Stimulated activated CD4-positive, alpha-beta T cell treated with anti-CD3 and anti-CD28 coated beads, Interleukin-4, amount 100 ng/mL, for 4 hours (primary cell): ENCODE measurements at regions not wholly inside any gene's neighbourhood (a gene's known extent, or its start where the extent isn't known, plus 50 kb on each side); places are given as distances from the start of the nearest gene placed in this dataset.

ENCODE experiments used
- DNase-seq, 2 experiments: peaks; one replicate each; pipeline ENCODE4 v3.0.0-alpha.2; 2020

DNA sequence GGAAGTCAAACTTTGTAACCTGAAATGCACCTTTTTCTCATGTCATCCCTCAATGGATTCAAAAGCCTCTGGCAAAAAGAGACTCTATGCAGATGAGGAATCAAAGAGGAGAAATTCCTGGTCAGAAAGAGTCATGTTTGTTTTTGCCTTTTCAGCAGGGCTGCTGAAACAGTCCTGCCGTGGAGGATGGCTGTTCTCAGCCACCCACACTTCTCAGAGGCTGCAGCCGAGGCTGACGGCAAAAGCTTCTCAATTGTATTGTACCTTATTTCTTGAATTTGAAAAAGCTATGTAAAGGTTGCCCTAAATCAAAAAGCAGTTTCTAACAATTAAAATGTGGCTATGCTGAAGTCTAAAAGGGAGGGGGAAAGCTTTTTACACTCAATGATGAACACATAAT lies 385.3 kb downstream of the KCTD12 start:
- no peak for DNase-seq

DNA sequence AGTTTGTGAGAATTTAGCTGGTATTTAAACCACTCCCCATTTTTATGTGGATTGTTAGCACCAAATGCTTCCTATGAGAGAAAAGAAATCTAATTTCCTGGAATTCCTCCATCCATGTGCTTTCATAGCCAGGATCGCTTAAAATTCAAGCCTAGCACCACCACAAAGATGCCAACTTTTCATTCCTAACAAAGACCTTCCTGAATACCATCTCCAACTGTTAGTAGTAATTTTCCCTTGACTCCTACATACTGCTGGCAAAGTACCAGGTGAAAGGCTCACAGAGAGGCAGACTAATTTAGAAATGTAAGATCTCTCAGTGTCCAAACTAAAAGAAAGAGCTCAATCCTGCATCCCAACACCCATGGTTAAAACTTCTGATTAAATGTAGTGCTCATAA lies 386.3 kb downstream of the KCTD12 start:
- DNase-seq: no peak

DNA sequence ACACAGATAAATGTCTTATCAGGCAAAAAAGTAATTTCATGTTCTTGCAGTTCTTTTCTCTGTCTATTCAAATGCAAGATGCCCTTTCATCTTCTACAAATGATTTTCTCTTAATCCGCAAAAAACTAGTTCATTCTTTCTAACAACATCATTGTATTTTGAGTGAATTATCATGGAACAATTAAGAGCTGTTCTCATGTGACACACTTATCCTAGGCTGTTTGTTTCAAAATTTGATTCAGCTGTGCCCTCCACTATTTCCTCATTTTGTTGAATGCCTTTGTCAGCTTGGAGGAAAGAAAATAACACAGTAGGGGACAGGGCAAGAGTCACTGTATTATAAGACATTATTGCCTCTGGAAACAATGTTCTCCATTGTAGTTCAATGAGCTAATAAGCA lies 396.9 kb downstream of the KCTD12 start:
- DNase-seq: no peak

DNA sequence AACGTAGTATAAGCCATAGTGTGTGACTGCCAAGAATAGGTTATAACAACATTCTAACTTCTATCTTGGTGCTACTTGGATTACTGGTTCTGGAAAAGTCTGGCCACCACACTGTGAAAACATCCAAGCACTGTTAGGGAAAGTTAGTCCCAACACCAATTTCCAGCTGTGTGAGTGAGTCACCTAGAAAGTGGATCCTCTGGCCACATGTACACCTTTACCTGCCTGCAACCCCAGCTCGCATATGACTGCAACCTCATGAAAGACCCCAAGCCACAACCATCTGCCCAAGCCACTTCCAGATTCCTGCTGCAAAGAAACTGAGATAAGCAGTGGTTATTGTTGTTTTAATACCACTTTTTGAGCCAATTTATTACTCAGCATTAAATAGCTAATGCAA lies 404.5 kb downstream of the KCTD12 start:
- DNase-seq: no peak

DNA sequence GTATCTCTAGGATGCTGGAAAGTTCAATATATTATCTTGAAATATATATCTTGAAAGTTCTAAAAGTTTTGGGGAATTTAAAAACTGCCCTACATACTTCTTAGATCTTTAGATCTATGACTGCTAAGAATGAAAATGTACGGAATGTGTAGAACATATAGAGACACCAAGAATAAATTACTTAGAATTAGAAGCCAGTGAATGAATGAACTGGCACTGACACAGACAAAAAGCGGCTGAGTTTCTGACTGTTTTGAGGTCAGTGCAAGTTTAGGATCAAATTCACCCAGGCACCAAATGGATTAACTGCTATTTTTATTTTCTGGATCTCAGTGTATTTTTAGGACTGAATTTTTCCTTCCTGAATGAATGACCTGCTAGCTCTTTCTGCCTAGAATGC lies 411.2 kb downstream of the KCTD12 start:
- no peak for DNase-seq

DNA sequence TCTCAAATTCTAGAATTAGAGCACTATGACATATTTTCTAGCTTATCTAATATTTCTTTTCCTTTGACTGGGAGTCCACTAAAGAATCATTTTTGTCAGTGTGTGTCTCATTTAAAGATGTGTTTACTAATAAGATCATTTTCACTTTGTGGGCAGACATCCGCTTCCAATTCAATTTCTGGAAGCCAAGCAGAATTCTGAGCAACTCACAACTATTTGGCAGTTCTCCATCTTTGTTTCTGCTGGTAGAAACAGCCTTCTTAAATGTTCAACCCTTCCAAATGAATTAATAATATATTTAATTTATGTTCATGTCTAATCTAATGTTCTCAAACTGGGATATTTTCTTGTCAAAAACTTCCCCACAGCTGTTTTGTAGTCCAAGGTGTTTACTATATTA lies 411.8 kb downstream of the KCTD12 start:
- DNase-seq: no peak

DNA sequence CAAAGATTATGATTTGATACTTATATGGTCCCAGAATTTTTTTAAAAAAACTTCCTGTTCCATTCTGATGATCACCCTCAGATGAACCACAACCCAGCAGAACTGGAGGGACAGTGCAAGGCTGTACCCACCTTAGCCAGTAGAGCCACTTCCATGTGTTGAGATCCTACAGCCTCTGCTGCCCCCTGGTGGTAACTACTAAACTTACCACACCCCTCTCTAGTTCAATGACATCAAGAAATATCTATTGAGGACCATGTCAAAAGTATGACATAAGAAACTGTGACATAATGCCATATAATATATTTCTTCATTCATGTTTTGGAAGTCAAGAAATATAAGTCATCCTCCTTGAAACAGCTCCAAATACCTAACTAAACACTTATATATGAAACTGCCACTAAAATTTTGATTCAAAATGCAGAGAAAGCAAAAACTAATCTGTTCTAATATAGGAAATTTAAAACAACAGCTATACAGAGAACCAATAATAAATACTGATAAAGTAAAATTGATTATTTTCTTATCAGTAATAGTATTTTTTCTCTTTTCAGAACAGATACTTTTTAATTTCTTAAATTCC lies 412.6 kb downstream of the KCTD12 start:
- peak; percentile 54 for DNase-seq

DNA sequence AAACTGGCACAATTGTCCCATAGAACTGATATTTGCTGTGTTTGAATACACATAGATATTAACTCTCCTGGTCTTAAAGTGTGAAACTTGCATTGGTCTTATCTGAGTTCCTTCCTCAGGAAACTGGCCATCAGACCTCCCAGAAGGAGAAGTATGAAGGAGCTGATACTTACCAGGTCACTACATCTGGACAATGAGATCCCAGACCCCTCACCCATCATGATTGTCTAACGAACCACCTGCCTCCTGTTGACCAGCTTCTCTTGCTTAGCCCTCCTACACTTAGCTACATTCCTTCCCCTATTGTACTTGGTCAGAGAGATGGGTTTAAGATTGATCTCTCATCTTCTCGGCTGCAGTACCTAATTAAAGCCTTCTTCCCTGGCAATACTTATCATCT lies 413.3 kb downstream of the KCTD12 start:
- DNase-seq: no peak

DNA sequence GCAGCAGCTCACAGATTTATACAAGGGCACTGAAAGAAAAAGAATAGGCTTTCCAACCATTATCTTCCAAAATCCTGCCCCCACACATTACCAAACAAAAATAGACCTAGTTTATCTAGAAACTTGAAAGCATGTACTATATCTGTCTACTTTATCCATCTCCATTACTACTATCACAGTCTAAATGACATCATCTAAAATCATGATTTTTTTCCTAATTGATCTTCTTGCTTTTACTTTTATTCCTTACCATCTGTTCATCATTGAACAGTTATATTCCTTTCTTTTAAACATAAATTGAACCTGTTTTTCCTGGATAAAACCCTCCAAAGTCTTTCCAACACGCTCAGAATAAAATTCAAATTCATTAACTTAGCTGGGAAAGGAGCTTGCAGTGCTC lies 414.7 kb downstream of the KCTD12 start:
- DNase-seq: no peak

DNA sequence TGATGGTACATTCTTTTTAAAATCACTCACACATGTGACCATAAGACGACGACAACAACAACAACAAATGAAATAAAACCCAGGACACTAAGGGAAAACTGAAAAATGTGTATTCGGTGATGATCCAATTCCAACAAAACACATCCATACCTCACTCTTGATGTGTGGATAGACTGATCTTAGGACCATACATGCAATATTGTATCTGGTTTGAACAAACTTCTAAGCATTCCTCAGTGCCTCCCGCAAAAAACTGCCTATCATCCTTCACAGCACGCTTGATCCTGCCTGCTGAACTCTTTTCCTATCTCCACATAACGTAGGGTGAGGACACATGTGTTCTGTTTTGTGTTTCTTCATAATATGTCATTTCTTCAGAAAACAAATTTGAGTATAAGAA lies 415.2 kb downstream of the KCTD12 start:
- no peak for DNase-seq

DNA sequence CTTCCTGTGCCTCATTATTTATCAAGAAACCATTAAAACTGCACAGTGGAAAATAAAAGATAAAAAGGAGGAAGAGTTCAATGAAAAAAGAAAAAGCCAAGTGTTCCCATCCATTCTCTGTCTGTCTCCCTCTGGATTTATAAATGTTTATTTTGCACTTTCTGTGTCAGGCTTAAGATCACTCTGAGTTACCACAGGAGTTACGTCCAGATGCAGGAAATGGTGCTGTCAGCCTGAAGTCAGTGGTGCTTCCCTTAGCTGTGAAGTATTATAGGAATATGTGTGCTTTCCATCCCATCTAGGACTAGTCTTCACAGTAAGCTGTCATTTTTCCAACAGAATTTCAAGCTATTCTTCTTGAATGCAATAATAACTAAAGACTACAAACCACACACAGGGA lies 420.2 kb downstream of the KCTD12 start:
- no peak for DNase-seq

DNA sequence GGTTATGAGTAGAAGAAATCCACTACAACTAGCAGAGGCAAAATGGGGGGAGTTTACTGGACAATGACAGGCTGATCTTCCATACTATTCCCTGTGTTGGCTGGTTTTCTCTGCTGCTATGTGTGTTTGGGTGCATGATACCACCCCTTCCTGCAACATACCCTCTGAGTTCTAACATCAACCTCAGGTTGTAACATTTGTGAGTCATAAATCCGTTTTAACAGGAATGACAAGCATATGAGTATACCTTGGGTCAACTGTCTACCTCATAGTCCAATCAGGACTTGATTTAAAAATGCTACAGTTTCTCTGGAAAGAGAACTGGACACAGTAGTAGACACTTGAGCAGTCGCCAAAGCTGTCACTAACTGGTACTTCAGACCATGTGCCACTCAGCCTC lies 422.9 kb downstream of the KCTD12 start:
- DNase-seq: no peak

DNA sequence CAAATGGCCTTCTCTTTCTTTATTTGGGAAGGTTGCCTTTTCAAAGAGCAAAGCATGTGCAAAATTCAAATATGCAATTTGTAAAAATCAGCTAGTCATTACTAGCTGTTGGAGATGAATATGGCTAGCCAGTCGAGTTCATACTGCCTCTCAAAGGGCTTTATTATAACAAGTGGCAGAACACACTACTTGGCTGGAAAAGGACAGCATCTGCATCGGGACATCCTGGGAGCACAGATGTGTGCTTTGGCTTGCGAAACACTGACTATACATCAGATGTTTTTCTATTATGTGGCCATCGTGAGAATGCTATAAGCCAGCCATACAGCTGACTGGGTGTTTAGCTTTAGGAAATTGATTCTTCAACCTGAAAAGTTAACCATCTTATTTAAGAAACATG lies 424.2 kb downstream of the KCTD12 start:
- no peak for DNase-seq

DNA sequence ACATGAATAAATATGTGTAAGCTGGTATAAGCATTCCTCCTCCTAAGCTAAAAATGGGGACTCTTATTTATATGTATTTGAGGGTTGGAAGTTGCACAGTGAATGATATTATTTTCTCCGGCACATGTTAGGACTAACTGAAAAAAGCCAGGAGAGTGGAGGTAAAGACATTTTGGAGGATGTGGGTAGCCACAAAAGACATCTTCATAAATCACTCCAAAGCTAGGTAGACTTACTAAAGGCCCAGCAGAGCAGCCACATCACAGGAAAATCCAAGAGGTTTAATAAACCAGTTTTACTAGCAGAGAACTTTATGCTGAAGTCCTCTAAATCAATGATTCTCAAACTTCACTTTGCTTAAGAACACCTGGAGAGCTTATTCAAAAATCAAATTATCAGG lies 424.7 kb downstream of the KCTD12 start:
- DNase-seq: no peak

DNA sequence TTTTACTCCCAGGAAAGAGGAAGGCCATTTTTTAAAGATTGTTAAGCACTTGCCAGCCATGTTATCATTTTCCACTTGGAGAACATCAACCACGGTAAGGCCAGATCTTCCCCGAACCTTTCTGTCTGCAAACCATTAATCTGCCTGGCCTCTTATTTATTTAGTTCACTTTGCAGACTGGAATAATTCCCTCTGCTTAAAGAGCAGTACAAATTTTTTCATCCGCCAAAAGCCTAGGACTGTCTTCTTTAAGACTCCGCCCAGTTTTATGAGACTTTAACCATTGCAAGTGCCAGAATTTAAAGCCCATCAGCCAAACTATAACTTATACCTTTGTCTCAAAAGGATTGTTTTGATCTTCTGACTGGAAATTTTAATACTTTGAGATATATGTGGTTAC lies 426.3 kb downstream of the KCTD12 start:
- no peak for DNase-seq

DNA sequence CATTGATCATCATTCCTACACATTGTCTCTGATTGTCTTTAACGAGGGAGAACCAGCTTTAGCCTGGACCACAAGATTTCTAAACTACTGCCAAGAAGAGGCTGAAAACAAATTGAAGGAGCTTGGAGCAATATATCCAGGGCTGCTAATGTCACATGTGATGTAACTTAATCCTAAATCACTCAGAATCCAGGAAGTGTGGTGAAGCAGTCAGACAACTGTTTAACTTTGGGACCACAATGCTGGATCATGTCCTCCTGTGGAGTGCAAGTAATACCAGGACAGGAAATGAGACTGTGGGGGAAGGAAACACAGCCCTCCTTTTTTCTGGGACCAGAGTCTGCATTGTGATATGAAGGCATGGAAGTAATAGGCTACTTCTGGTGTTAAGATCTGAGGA lies 430.2 kb downstream of the KCTD12 start:
- DNase-seq: no peak

DNA sequence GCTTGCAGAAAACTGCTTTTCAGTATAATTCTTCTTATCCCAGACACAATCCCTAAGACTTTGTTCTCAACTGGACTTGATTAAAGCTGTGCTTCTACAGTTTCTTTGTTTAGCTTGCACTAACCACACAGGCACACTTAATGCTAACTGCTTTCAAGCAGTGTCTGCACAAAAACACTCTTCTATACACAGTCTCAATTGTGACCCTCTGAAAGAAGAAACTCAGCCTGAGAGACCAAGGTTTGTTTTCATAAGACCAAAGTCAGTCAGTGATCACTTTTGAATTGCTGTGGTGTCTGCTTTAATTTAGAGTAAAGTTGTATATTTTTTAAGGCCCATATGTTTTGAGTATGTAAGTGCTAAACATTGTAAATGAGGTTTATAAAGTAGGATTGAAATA lies 431.2 kb downstream of the KCTD12 start:
- no peak for DNase-seq

DNA sequence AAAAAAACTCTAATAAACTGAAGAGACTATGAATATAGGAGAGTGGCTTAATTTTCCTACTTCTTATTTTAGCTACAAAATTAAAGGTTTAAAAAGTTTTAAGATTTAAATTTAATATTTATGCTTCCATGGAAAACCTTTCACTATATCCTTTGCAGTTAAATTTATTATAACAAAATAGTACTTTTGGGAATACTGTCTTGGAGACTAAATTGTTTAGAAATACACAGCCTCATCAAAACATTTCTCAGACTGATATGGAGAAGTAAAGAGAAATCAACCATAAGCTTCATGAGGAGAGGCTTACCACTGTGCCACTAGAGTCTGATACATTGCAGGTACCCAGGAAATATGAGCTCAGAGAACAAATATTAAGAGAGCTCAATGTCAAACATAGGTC lies 436.5 kb downstream of the KCTD12 start:
- DNase-seq: no peak

DNA sequence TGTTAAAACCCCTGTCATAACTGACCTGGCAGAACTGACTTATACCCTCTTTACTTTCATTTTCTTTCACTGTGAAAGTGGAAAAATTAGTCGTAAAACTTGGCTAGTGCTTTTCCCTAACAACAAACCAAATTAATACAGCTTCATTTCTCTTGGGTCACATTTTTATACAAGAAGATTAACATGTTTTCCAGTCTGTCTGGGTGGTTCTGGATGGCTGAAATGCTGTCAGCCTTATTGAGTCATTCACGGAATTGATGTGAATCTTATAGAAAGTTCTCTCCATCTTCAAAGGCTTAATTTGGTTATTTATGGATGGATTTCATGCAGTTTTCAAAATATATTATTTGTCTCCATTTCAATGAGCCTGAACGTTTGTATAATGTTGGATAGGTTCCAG lies 440.0 kb downstream of the KCTD12 start:
- no peak for DNase-seq

DNA sequence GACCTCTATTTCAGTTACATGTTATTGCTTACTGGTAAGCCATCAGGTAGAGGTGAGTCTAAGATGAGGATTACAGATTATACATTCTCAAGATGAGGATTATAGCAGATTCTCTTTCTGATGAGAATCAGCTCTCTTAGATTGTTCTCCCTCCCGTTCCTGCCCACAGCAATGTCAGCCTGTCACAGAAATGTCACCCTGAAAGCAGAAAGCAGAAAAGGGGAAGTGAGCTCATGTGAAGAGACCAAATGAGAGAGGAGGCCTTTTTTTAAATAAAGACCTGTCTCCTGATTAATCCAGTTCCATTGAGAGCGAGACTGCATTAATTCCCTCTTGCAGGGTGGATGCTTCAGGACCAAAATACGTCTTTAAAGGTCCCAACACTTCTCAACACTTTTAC lies 445.6 kb downstream of the KCTD12 start:
- DNase-seq: no peak

DNA sequence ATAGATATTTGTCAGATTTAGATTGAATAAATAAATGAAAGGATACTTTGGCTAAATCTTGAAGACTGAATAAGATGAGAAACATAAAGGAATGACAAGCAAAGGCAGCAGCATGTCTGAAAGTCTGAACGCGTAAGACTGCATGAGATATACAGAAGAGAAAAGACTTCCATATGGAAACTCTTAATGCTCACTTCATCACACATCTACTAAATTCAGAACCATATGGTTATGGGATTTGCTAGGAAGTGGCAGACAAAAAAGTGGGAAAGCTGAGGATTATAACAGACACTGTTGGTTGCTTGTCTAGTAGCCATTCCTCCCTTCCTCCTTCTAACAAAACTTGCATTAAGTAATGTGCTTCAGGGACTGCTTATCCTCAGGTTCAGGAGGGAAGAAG lies 446.7 kb downstream of the KCTD12 start:
- DNase-seq: no peak

DNA sequence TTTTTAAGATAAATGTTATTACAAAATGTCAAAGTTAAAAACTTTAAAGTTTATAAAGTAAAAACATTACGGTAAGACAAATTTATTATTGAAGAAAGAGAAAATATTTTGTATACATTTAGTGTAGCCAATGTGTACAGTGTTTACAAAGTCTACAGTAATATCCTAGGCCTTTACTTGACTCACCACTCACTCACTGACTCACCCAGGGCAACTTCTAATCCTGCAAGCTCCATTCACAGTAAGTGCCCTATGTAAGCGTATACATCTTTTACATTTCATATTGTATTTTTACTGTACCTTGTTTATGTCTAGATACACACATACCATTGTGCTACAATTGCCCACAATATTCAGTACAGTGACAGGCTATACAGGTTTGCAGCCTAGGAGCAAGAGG lies 448.2 kb downstream of the KCTD12 start:
- DNase-seq: no peak

DNA sequence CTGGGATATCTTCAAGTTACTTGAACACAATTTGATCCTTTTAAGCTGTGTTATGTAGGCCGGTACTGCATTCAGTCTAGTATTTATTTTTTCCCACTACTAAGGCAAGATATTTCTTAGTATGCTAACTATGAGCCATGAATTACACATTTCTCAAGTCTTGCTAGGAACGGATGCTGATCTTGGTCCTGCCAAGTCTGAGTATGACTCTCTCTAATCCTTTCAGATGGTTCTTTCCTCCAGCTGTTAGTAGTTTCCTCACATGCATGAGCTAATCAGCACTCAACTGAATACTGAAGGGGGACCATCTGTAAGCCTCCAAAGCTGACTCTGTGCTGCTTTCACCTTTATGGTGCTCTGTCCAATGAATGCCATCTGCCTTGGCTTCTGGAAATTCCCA lies 460.3 kb downstream of the KCTD12 start:
- no peak for DNase-seq

DNA sequence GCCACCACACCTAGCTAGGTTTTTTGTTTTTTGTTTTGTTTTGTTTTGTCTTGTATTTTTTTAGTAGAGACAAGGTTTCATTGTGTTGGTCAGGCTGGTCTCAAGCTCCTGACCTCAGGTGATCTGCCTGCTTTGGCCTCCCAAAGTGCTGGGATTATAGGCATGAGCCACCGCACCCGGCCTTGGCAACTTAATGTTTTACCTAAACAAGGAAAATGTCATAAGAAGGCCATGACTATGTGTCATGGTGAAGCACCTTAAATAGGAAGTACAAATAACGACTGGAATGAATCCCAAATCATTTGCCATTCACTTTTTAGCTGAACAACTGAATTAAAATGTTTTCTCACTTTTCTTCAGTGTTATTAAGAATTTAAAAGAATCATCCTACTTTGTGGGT lies 465.2 kb downstream of the KCTD12 start:
- no peak for DNase-seq

DNA sequence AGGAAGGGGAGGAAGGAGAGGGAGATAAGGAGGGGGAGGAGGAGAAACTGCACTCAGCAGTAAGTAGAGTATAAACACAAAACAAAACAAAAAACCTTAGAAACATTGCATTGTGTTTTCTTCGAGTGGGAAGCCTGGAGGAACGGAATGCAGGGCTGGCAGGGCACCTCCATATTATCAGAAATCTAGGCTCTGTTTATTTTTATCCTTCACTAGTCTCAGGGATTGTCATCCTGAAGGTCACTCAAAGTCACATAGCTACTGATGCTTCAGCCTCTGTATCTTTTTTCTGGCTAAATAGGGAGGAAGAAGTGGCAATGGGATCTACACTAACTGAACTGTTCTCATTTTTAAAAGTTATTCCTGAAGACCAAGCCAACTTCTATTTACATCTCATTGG lies 467.8 kb downstream of the KCTD12 start:
- no peak for DNase-seq

DNA sequence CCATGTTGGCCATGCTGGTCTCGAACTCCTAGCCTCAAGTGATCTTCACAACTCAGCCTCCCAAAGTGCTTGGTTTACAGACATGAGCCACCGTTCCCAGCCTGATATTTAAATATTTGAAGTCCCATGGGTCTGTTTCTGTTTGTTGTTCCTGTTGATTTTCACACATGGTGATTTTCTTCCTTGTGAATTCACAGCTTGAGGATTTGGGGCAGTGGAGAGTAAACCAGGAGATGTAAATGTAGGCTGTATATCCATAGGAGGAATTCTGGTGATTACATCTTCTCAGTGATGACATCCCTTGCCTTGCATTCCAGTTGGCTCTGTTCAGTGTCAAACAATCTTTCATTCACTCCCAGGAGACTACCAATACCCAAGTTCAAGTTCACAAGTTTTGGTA lies 471.9 kb downstream of the KCTD12 start:
- no peak for DNase-seq
